Activated gamma-delta T cell treated with anti-CD3 and anti-CD28 coated beads, Interleukin-2, amount 50 U/mL, for 16 hours (primary cell): ENCODE measurements at regions not wholly inside any gene's neighbourhood (a gene's known extent, or its start where the extent isn't known, plus 50 kb on each side); places are given as distances from the start of the nearest gene placed in this dataset.
"Not testable (repeated sequence)": the region's sequence is repeated elsewhere in the genome, so short reads cannot be mapped to it uniquely, and the experiment has no call there.

ENCODE experiments used
- DNase-seq: peaks from one replicate; pipeline ENCODE4 v3.0.0-alpha.2; 2020; ENCODE audit warnings: low read depth

GRCh38 chr6:180091-180694 lies 112.1 kb upstream of the DUSP22 start:
- DNase-seq = not testable (repeated sequence)

- no peak for DNase-seq
Measured at GRCh38 chr6:181049-181654, 111.1 kb upstream of the DUSP22 start.

- DNase-seq = no peak
Measured at GRCh38 chr6:183668-184067, 108.6 kb upstream of the DUSP22 start.

GRCh38 chr6:184161-184700 lies 108.1 kb upstream of the DUSP22 start:
- DNase-seq = no peak

- DNase-seq = no peak
Measured at GRCh38 chr6:186340-186965, 105.8 kb upstream of the DUSP22 start.

- DNase-seq = no peak
Measured at GRCh38 chr6:187210-187861, 105.0 kb upstream of the DUSP22 start.

- DNase-seq = peak; percentile 70
Measured at GRCh38 chr6:188821-189655, 103.2 kb upstream of the DUSP22 start.

GRCh38 chr6:189676-190075 lies 102.6 kb upstream of the DUSP22 start:
- no peak for DNase-seq

- no peak for DNase-seq
Measured at GRCh38 chr6:190596-191395, 101.5 kb upstream of the DUSP22 start.

GRCh38 chr6:191487-192312 lies 100.6 kb upstream of the DUSP22 start:
- no peak for DNase-seq

GRCh38 chr6:192313-192664 lies 100.0 kb upstream of the DUSP22 start:
- DNase-seq = no peak

- DNase-seq = no peak
Measured at GRCh38 chr6:193180-193579, 99.1 kb upstream of the DUSP22 start.

- peak; percentile 14 for DNase-seq
Measured at GRCh38 chr6:193773-194310, 98.4 kb upstream of the DUSP22 start.

- DNase-seq = peak; percentile 35
Measured at GRCh38 chr6:195861-196360, 96.4 kb upstream of the DUSP22 start.

- DNase-seq = no peak
Measured at GRCh38 chr6:196543-196942, 95.7 kb upstream of the DUSP22 start.

- DNase-seq = no peak
Measured at GRCh38 chr6:203661-204060, 88.6 kb upstream of the DUSP22 start.

GRCh38 chr6:206264-206663 lies 86.0 kb upstream of the DUSP22 start:
- no peak for DNase-seq

GRCh38 chr6:208364-208763 lies 83.9 kb upstream of the DUSP22 start:
- DNase-seq = no peak

- no peak for DNase-seq
Measured at GRCh38 chr6:208938-209337, 83.3 kb upstream of the DUSP22 start.
